Subcutaneous adipose tissue (tissue), 1 donor: ENCODE measurements at regions not wholly inside any gene's neighbourhood (a gene's known extent, or its start where the extent isn't known, plus 50 kb on each side); places are given as distances from the start of the nearest gene placed in this dataset.

Experiments used
- TF ChIP-seq, protein P1 (sequence below): fragments of 450-650 bp; IDR thresholded peaks from one replicate; pipeline ENCODE4 v1.5.1; 2016; ENCODE audit warnings: low read depth, mild to moderate bottlenecking, control low read depth, antibody characterized with exemption, moderate library complexity

DNA sequence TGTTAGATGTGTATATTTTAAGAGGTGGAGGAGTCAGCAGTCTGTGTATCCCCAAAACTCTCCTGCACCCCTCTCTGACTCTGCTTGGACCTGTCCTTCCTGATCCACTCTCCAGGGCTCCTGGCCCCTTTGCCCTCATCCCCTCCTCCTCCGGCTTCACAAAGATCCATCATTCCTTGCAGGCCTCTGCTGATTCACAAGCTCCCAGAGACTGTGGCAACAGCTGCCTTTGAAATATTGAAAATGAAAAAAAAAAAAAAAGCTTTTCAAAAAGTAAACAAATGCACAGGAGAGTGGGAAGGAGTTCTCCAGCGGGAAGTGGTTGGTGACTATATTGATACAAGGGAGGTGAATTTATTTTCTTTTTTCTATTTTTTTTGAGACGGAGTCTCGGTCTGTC lies 330.2 kb upstream of the SULF2 start:
- TF ChIP-seq, protein P1, sequence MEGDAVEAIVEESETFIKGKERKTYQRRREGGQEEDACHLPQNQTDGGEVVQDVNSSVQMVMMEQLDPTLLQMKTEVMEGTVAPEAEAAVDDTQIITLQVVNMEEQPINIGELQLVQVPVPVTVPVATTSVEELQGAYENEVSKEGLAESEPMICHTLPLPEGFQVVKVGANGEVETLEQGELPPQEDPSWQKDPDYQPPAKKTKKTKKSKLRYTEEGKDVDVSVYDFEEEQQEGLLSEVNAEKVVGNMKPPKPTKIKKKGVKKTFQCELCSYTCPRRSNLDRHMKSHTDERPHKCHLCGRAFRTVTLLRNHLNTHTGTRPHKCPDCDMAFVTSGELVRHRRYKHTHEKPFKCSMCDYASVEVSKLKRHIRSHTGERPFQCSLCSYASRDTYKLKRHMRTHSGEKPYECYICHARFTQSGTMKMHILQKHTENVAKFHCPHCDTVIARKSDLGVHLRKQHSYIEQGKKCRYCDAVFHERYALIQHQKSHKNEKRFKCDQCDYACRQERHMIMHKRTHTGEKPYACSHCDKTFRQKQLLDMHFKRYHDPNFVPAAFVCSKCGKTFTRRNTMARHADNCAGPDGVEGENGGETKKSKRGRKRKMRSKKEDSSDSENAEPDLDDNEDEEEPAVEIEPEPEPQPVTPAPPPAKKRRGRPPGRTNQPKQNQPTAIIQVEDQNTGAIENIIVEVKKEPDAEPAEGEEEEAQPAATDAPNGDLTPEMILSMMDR, result no peak

DNA sequence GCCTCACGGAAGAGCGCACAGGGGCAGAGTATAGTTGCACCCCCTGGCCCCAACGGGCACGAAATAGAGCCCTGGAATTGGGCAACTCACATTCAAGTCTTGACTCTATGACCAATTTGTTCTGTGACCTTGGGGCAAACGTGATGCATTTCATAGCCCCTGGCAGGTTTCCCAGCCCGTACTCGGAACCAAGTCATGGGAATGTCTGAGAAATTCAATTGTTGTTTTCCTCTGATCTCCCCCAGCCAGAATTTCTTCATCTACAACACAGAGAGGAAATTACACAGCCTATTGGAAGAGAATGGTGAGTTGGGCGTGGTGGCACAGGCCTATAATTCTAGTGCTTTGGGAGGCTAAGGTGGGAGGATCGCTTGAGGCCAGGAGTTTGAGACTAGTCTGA lies 322.3 kb upstream of the SULF2 start:
- TF ChIP-seq, protein P1, result no peak

DNA sequence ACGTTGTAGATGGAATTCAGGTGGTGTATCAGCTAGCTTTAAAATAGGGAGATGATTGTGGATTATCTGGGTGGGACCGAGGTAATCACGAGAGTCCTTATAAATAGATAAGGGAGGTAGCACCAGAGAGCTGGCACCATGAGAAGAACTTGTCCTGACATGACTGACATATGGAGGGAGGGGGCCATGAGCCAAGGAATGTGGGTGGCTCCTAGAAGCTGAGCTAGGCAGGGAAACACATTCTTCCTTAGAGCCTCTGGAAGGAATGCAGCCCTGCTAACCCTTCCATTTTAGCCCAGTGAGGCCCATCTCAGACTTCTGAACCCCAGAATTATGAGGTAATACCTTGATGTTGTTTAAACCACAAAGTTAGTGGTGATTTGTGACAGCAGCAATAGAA lies 321.1 kb upstream of the SULF2 start:
- TF ChIP-seq, protein P1, result no peak

DNA sequence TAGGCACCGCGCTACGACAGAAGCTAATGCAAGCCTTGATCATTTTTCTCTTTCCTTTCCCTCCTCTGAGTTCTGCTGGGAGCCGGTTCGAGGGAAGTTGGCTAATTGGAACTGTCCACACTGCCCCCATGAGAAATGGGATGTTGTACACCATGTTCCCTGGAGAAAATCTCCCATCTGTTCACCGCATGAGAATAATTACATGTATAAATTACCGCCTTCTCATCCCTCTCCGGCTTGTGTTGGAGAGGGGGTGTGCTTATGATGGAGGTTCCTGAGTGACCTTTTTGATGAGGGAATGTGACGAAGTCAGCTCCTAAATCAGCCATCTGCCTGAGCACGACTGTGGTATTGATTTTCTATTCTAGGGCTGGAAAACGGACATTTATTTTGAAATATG lies 320.2 kb upstream of the SULF2 start:
- TF ChIP-seq, protein P1, result no peak

DNA sequence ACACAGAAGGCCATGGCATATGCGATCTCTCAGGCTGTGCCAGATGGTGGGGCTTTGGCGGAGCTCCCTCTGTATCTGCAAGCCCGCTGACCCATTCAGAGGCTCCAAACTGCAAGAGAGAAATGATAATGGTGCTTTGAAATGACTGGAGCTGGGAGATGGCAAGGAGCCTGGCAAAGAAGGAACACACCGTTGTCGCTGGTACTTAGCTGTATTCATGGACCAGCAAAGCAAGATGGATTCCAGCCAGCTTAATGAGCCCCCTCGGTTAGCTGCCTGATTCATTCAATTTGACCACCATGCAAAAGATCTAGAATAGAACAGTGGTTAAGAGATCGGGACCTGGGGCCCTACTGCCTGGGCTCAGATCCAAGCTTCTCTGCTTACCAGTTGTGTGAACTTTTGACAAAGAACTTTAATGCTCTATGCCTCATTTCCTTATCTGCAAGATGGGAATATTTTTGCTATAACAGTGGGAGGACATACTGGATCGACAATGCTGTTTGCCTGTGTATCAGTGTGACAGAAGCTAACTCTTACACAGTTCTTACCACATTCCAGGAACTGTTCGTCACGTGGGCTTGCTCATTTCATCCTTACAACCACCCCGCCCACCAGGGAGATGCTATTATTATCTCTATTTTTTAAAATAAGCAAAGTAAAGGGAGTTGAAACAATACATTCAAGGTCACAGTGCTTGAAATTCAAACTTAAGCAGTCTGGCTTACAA lies 317.8 kb upstream of the SULF2 start:
- TF ChIP-seq, protein P1, result no peak

DNA sequence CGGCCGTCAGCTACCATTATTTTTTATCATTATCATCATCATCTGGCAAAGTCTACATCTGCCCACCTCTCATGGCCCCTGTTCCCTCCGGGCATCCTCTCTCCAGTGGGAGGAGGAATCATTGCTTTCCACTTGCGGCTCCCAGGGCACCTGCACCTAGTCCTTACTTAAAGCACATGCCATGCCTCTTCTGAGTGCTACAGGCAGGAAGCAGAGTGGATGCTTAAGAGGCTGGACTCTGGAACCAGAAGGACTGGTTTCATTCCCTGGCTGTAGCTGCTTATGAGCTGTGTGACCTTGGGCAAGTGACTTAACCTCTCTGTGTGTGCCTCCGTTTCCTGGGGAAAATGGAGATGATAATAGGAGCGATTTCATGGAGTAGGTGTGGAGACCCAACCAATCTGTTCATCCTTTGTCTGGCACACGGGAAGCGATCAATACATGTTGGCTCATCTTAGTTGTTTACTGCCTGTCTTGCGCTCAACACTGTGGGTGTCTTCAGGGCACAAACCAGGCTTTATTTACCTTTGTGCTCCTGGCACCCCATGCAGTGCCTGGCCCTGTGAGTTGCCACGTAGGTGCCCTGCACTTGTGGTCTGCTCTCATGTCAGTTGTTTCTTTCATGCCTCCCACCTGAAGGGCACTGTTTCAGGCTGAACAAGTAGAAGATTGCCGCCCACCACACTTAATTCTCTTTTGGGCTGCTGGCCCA lies 317.0 kb upstream of the SULF2 start:
- TF ChIP-seq, protein P1, result no peak

DNA sequence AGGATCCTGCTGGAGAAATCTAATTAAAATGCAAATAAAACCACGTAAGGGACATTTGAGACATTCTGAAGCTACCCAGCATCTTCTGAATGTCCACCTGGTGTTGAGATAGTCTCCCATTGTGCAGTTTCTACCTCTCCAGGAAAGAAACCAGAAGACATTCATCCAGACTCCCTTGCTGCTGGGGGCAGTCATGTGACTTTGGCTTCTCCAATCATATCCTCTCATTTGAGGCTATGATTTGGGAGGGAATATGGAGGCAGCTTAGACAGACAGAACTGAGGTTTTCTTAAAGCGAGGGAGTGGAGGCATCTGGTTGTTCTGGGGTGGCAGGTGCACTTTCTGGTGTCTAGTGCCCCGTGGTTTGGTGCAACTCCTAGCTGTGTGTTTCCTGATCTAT lies 315.2 kb upstream of the SULF2 start:
- TF ChIP-seq, protein P1, result no peak
